OCI-LY7 (cell line): ENCODE measurements at regions not wholly inside any gene's neighbourhood (a gene's known extent, or its start where the extent isn't known, plus 50 kb on each side); places are given as distances from the start of the nearest gene placed in this dataset.
"Not testable (repeated sequence)": the region's sequence is repeated elsewhere in the genome, so short reads cannot be mapped to it uniquely, and the experiment has no call there.

ENCODE experiments used
- BruUV-seq: library from RNA; stranded (reverse); fragments of 400-500 nt; replicated peaks from 2 replicates; lab custom pipeline; 2021; lab: Mats Ljungman, UMichigan
- CTCF ChIA-PET: fragments of 300-600 bp; sonication (Branson Sonifier 250); formaldehyde crosslinking; loops from one replicate; lab custom pipeline; 2022; ENCODE audit warnings: antibody characterized with exemption; ENCODE audit not compliant: unreplicated experiment; lab: Charles Lee
- POLR2A ChIA-PET: fragments of 300-600 bp; sonication (Branson Sonifier 250); formaldehyde crosslinking; loops from one replicate; lab custom pipeline; 2022; ENCODE audit warnings: antibody characterized with exemption; lab: Charles Lee
- DNase-seq: peaks from one replicate; pipeline ENCODE4 v3.0.0-alpha.2; 2015; ENCODE audit warnings: low spot score
- H2AFZ ChIP-seq: fragments of 200-600 bp; sonication (generic), shearing (Covaris generic); 2 replicates; pipeline ENCODE4 v1.6.1; 2014; ENCODE audit warnings: mild to moderate bottlenecking, antibody characterized with exemption, low read length, moderate library complexity
- H3K27ac ChIP-seq: fragments of 200-600 bp; sonication (generic); 2 replicates; pipeline ENCODE4 v1.5.1; 2014; ENCODE audit warnings: mixed run types, low read depth, mild to moderate bottlenecking, moderate library complexity, low read length, inconsistent platforms; ENCODE audit not compliant: poor library complexity, severe bottlenecking
- H3K36me3 ChIP-seq: fragments of 200-600 bp; sonication (generic); 2 replicates; pipeline ENCODE4 v1.6.1; 2014; ENCODE audit warnings: mild to moderate bottlenecking, antibody characterized with exemption, low read length, moderate library complexity, mixed read lengths; ENCODE audit not compliant: insufficient read depth
- H3K4me1 ChIP-seq: fragments of 200-600 bp; sonication (generic); 2 replicates; pipeline ENCODE4 v1.5.1; 2014; ENCODE audit warnings: mild to moderate bottlenecking, low read length; ENCODE audit not compliant: insufficient read depth, poor library complexity, severe bottlenecking
- H3K4me2 ChIP-seq: fragments of 200-600 bp; sonication (generic); 2 replicates; pipeline ENCODE4 v1.6.1; 2014; ENCODE audit warnings: mild to moderate bottlenecking, low read length
- H3K4me3 ChIP-seq: fragments of 200-600 bp; sonication (generic); 2 replicates; pipeline ENCODE4 v1.5.1; 2014; ENCODE audit warnings: mild to moderate bottlenecking, low read depth, low read length; ENCODE audit not compliant: poor library complexity, severe bottlenecking
- H3K79me2 ChIP-seq: fragments of 200-600 bp; sonication (generic); 2 replicates; pipeline ENCODE4 v1.6.1; 2016; ENCODE audit warnings: low read depth, mild to moderate bottlenecking, low read length, moderate library complexity, mixed read lengths; ENCODE audit not compliant: insufficient read depth
- H3K9me2 ChIP-seq: fragments of 200-600 bp; sonication (generic); 2 replicates; pipeline ENCODE4 v1.6.1; 2016; ENCODE audit warnings: mild to moderate bottlenecking, low read length, mixed read lengths; ENCODE audit not compliant: insufficient read depth
- H3K9me3 ChIP-seq: fragments of 200-600 bp; sonication (generic); 2 replicates; pipeline ENCODE4 v1.6.1; 2014; ENCODE audit warnings: mild to moderate bottlenecking, mixed run types, low read length, mixed read lengths
- H4K20me1 ChIP-seq: fragments of 200-600 bp; sonication (generic); 2 replicates; pipeline ENCODE4 v1.6.1; 2014; ENCODE audit warnings: mild to moderate bottlenecking, antibody characterized with exemption, low read length, moderate library complexity, mixed read lengths; ENCODE audit not compliant: insufficient read depth
- CTCF ChIP-seq: fragments of 200-600 bp; sonication (generic); conservative IDR thresholded peaks from 2 replicates; pipeline ENCODE4 v1.5.1; 2014; ENCODE audit warnings: mild to moderate bottlenecking, antibody characterized with exemption, low read length, moderate library complexity, mixed read lengths
- intact Hi-C: fragments of 100-400 bp; cut with micrococcal nuclease; formaldehyde crosslinking; loops from one replicate; pipeline ENCODE4 v1.10.0; 2022; ENCODE audit not compliant: unreplicated experiment

- H3K4me1 ChIP-seq, H2AFZ ChIP-seq, BruUV-seq, H3K4me2 ChIP-seq, DNase-seq, H3K9me3 ChIP-seq, H3K9me2 ChIP-seq, intact Hi-C loops, H4K20me1 ChIP-seq, H3K4me3 ChIP-seq, POLR2A ChIA-PET, CTCF ChIA-PET, H3K79me2 ChIP-seq, H3K36me3 ChIP-seq, H3K27ac ChIP-seq: not testable (repeated sequence)
- TF ChIP-seq CTCF, result peak; percentile 48
Measured at GRCh38 chr2:91759361-91759941, 3068.0 kb downstream of the RPIA start.

GRCh38 chr2:91760672-91761071 is 3069.2 kb downstream of the RPIA start:
- H3K36me3 ChIP-seq, H3K4me2 ChIP-seq, H3K9me2 ChIP-seq, DNase-seq, H3K79me2 ChIP-seq, H2AFZ ChIP-seq, H3K4me3 ChIP-seq, H4K20me1 ChIP-seq, POLR2A ChIA-PET, intact Hi-C loops, H3K4me1 ChIP-seq, BruUV-seq, CTCF ChIA-PET, H3K27ac ChIP-seq, H3K9me3 ChIP-seq: not testable (repeated sequence)

- BruUV-seq, H4K20me1 ChIP-seq, H3K27ac ChIP-seq, H3K79me2 ChIP-seq, H3K36me3 ChIP-seq, DNase-seq, H3K4me2 ChIP-seq, H3K4me3 ChIP-seq, POLR2A ChIA-PET, H3K4me1 ChIP-seq, intact Hi-C loops, H3K9me3 ChIP-seq, H2AFZ ChIP-seq, H3K9me2 ChIP-seq, CTCF ChIA-PET: not testable (repeated sequence)
Measured at GRCh38 chr2:91762312-91762711, 3070.8 kb downstream of the RPIA start.

- CTCF ChIA-PET, H3K79me2 ChIP-seq, intact Hi-C loops, H3K9me2 ChIP-seq, H3K4me1 ChIP-seq, H2AFZ ChIP-seq, H3K9me3 ChIP-seq, H4K20me1 ChIP-seq, H3K27ac ChIP-seq, H3K4me2 ChIP-seq, BruUV-seq, H3K36me3 ChIP-seq, H3K4me3 ChIP-seq, POLR2A ChIA-PET, DNase-seq: not testable (repeated sequence)
Measured at GRCh38 chr2:91763710-91764109, 3072.2 kb downstream of the RPIA start.

- H3K36me3 ChIP-seq, H4K20me1 ChIP-seq, DNase-seq, H3K9me2 ChIP-seq, CTCF ChIA-PET, H3K79me2 ChIP-seq, H3K27ac ChIP-seq, H3K4me3 ChIP-seq, H2AFZ ChIP-seq, H3K4me1 ChIP-seq, H3K9me3 ChIP-seq, intact Hi-C loops, H3K4me2 ChIP-seq, POLR2A ChIA-PET, BruUV-seq: not testable (repeated sequence)
Measured at GRCh38 chr2:91764581-91765002, 3073.1 kb downstream of the RPIA start.

- H3K4me3 ChIP-seq, H3K4me1 ChIP-seq, H4K20me1 ChIP-seq, H3K27ac ChIP-seq, BruUV-seq, H3K9me2 ChIP-seq, POLR2A ChIA-PET, H3K4me2 ChIP-seq, H3K9me3 ChIP-seq, CTCF ChIA-PET, intact Hi-C loops, H3K36me3 ChIP-seq, H2AFZ ChIP-seq, DNase-seq, H3K79me2 ChIP-seq: not testable (repeated sequence)
Measured at GRCh38 chr2:91765018-91765754, 3073.7 kb downstream of the RPIA start.
